ENCODE measurements at regions not wholly inside any gene's neighbourhood (a gene's known extent, or its start where the extent isn't known, plus 50 kb on each side); places are given as distances from the start of the nearest gene placed in this dataset.

DNA sequence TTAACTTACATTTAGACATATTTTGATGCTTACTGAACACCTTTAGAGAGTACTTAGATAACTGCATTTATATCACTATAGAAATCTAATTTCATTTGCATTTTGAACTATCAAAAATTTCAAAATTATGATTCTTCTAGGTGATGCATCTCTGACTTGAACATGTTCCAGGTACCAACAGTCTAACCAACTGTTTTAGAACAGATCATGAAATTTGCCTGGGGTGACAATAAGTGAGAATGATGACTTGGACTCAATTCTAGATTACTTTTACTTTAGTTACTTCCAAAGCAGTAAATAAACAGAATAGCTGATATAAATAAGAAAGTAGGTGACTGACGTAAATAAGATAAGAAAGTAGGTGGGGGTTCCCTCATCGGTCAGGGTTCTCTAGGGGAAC lies 307.8 kb downstream of the BCHE start:
- TF ChIP-seq, protein P1, sequence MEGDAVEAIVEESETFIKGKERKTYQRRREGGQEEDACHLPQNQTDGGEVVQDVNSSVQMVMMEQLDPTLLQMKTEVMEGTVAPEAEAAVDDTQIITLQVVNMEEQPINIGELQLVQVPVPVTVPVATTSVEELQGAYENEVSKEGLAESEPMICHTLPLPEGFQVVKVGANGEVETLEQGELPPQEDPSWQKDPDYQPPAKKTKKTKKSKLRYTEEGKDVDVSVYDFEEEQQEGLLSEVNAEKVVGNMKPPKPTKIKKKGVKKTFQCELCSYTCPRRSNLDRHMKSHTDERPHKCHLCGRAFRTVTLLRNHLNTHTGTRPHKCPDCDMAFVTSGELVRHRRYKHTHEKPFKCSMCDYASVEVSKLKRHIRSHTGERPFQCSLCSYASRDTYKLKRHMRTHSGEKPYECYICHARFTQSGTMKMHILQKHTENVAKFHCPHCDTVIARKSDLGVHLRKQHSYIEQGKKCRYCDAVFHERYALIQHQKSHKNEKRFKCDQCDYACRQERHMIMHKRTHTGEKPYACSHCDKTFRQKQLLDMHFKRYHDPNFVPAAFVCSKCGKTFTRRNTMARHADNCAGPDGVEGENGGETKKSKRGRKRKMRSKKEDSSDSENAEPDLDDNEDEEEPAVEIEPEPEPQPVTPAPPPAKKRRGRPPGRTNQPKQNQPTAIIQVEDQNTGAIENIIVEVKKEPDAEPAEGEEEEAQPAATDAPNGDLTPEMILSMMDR (IDR thresholded peaks at IDR 0.05), result no peak
- no peak for TF ChIP-seq EP300 (IDR thresholded peaks at IDR 0.05)

Measured in gastroesophageal sphincter (tissue), 3 donors.